ENCODE measurements at regions not wholly inside any gene's neighbourhood (a gene's known extent, or its start where the extent isn't known, plus 50 kb on each side); places are given as distances from the start of the nearest gene placed in this dataset.

DNA sequence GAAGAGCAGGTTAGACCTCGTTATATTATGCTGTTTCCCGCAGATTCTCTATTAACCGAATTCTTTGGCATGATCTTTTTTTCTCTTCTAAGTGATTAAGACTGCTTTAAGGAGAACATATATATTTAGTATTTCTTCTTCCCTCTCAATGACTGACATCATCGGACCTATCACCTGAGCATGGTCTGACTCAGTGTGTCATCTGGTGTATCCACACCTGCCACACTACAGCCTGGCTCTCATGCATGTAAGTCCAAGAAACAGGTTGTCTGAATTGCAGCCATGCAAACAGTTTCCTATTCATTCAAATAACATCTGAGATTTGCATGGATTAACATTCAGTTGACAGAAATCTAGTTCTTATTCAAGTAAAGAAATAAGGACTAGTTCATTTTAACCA lies 55.1 kb upstream of the CWC22 start:
- TF ChIP-seq, protein P1, sequence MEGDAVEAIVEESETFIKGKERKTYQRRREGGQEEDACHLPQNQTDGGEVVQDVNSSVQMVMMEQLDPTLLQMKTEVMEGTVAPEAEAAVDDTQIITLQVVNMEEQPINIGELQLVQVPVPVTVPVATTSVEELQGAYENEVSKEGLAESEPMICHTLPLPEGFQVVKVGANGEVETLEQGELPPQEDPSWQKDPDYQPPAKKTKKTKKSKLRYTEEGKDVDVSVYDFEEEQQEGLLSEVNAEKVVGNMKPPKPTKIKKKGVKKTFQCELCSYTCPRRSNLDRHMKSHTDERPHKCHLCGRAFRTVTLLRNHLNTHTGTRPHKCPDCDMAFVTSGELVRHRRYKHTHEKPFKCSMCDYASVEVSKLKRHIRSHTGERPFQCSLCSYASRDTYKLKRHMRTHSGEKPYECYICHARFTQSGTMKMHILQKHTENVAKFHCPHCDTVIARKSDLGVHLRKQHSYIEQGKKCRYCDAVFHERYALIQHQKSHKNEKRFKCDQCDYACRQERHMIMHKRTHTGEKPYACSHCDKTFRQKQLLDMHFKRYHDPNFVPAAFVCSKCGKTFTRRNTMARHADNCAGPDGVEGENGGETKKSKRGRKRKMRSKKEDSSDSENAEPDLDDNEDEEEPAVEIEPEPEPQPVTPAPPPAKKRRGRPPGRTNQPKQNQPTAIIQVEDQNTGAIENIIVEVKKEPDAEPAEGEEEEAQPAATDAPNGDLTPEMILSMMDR (IDR thresholded peaks at IDR 0.05): no peak
- no peak for TF ChIP-seq POLR2A (IDR thresholded peaks at IDR 0.05)

Data from lower leg skin (tissue), 3 donors.